ENCODE measurements at regions not wholly inside any gene's neighbourhood (a gene's known extent, or its start where the extent isn't known, plus 50 kb on each side); places are given as distances from the start of the nearest gene placed in this dataset.

GRCh38 chr4:146124023-146124680, 51.4 kb upstream of the LSM6 start:
- Mint-ChIP-seq H3K36me3 (ENCODE audit: insufficient read depth) (no peaks in the 10 kb centered on the region), H3K4me1 (ENCODE audit: low read depth in 2 of 2) (peaks cover 0 to 5% of the 10 kb centered on the region in 2 donors), H3K27ac (no peak overlapping the region), H3K9me3 (no peaks in the 10 kb centered on the region), H3K27me3 (peaks cover 3 to 14% of the 10 kb centered on the region in 2 donors), H3K4me3 (no peak overlapping the region)
- ATAC-seq (replicated peaks), result no peak
- DNase-seq, result no peak

GRCh38 chr4:146123231-146123630, 52.3 kb upstream of the LSM6 start:
- H3K4me1 Mint-ChIP-seq (ENCODE audit: low read depth in 2 of 2), result peaks cover 0 to 5% of the 10 kb centered on the region in 2 donors

GRCh38 chr4:146122398-146122797, 53.1 kb upstream of the LSM6 start:
- Mint-ChIP-seq H3K4me1 (ENCODE audit: low read depth in 2 of 2) (peaks cover 0 to 5% of the 10 kb centered on the region in 2 donors), H3K36me3 (ENCODE audit: insufficient read depth) (no peaks in the 10 kb centered on the region), H3K9me3 (no peaks in the 10 kb centered on the region), H3K4me3 (no peak overlapping the region), H3K27ac (no peak overlapping the region), H3K27me3 (peaks cover 13 to 30% of the 10 kb centered on the region in 2 donors)
- DNase-seq, result no peak
- no peak for ATAC-seq (replicated peaks)

More at GRCh38 chr4:146123231-146123630, 52.3 kb upstream of the LSM6 start:
- Mint-ChIP-seq H3K9me3 (no peaks in the 10 kb centered on the region), H3K27me3 (peaks cover 7 to 22% of the 10 kb centered on the region in 2 donors), H3K4me3 (no peak overlapping the region), H3K27ac (no peak overlapping the region), H3K36me3 (ENCODE audit: insufficient read depth) (no peaks in the 10 kb centered on the region)
- DNase-seq (no peak), ATAC-seq (replicated peaks) (no peak)

GRCh38 chr4:146121757-146122156, 53.8 kb upstream of the LSM6 start:
- no peak for ATAC-seq (replicated peaks)
- no peak overlapping the region for H3K4me3 Mint-ChIP-seq
- DNase-seq, result no peak
- no peaks in the 10 kb centered on the region for H3K36me3 Mint-ChIP-seq (ENCODE audit: insufficient read depth)
- H3K4me1 Mint-ChIP-seq (ENCODE audit: low read depth in 2 of 2), result peaks cover 0 to 5% of the 10 kb centered on the region in 2 donors
- H3K9me3 Mint-ChIP-seq, result no peaks in the 10 kb centered on the region
- H3K27ac Mint-ChIP-seq, result no peak overlapping the region
- peaks cover 16 to 37% of the 10 kb centered on the region in 2 donors for H3K27me3 Mint-ChIP-seq

- DNase-seq (no peak), ATAC-seq (replicated peaks) (no peak)
- H3K9me3 Mint-ChIP-seq, result no peaks in the 10 kb centered on the region
- no peak overlapping the region for H3K27ac Mint-ChIP-seq
- no peak overlapping the region for H3K4me3 Mint-ChIP-seq
- peaks cover 22 to 55% of the 10 kb centered on the region in 2 donors for H3K27me3 Mint-ChIP-seq
- peaks cover 0 to 5% of the 10 kb centered on the region in 2 donors for H3K4me1 Mint-ChIP-seq (ENCODE audit: low read depth in 2 of 2)
- H3K36me3 Mint-ChIP-seq (ENCODE audit: insufficient read depth), result no peaks in the 10 kb centered on the region
These were observed 55.6 kb upstream of the LSM6 start for GRCh38 chr4:146119845-146120404.

- Mint-ChIP-seq H3K9me3 (no peaks in the 10 kb centered on the region), H3K36me3 (ENCODE audit: insufficient read depth) (no peaks in the 10 kb centered on the region), H3K27me3 (peaks cover 40 to 71% of the 10 kb centered on the region in 2 donors), H3K4me3 (no peak overlapping the region), H3K27ac (no peak overlapping the region), H3K4me1 (ENCODE audit: low read depth in 2 of 2) (no peaks in the 10 kb centered on the region)
- no peak for ATAC-seq (replicated peaks)
- no peak for DNase-seq
These were observed 61.5 kb upstream of the LSM6 start for GRCh38 chr4:146114066-146114465.

GRCh38 chr4:146113171-146113570, 62.3 kb upstream of the LSM6 start:
- no peak for DNase-seq
- H3K27ac Mint-ChIP-seq, result no peak overlapping the region
- H3K9me3 Mint-ChIP-seq, result no peaks in the 10 kb centered on the region
- no peak for ATAC-seq (replicated peaks)
- no peaks in the 10 kb centered on the region for H3K36me3 Mint-ChIP-seq (ENCODE audit: insufficient read depth)
- H3K4me1 Mint-ChIP-seq (ENCODE audit: low read depth in 2 of 2), result no peaks in the 10 kb centered on the region
- no peak overlapping the region for H3K4me3 Mint-ChIP-seq
- H3K27me3 Mint-ChIP-seq, result peaks cover 36 to 62% of the 10 kb centered on the region in 2 donors

- ATAC-seq (replicated peaks) (no peak), DNase-seq (no peak)
- Mint-ChIP-seq H3K4me1 (ENCODE audit: low read depth in 2 of 2) (no peaks in the 10 kb centered on the region), H3K27ac (no peak overlapping the region), H3K27me3 (peaks cover 30 to 54% of the 10 kb centered on the region in 2 donors), H3K4me3 (no peak overlapping the region), H3K36me3 (ENCODE audit: insufficient read depth) (no peaks in the 10 kb centered on the region), H3K9me3 (no peaks in the 10 kb centered on the region)
These were observed 63.1 kb upstream of the LSM6 start for GRCh38 chr4:146112389-146112788.

GRCh38 chr4:146110871-146111485, 64.5 kb upstream of the LSM6 start:
- Mint-ChIP-seq H3K4me3 (no peak overlapping the region), H3K27ac (no peak overlapping the region), H3K9me3 (no peaks in the 10 kb centered on the region), H3K27me3 (peaks cover 24 to 40% of the 10 kb centered on the region in 2 donors), H3K36me3 (ENCODE audit: insufficient read depth) (no peaks in the 10 kb centered on the region), H3K4me1 (ENCODE audit: low read depth in 2 of 2) (no peaks in the 10 kb centered on the region)
- no peak for DNase-seq
- ATAC-seq (replicated peaks), result no peak

GRCh38 chr4:146108756-146109155, 66.8 kb upstream of the LSM6 start:
- Mint-ChIP-seq H3K27me3 (peaks cover 12 to 34% of the 10 kb centered on the region in 2 donors), H3K27ac (no peak overlapping the region), H3K4me1 (ENCODE audit: low read depth in 2 of 2) (no peaks in the 10 kb centered on the region), H3K4me3 (no peak overlapping the region), H3K9me3 (no peaks in the 10 kb centered on the region), H3K36me3 (ENCODE audit: insufficient read depth) (peaks cover 4% of the 10 kb centered on the region)
- no peak for ATAC-seq (replicated peaks)
- no peak for DNase-seq

GRCh38 chr4:146107587-146108240, 67.8 kb upstream of the LSM6 start:
- H3K27me3 Mint-ChIP-seq, result peaks cover 2 to 31% of the 10 kb centered on the region in 2 donors

GRCh38 chr4:146105464-146105863, 70.1 kb upstream of the LSM6 start:
- peaks cover 4% of the 10 kb centered on the region for H3K36me3 Mint-ChIP-seq (ENCODE audit: insufficient read depth)
- no peak overlapping the region for H3K4me3 Mint-ChIP-seq
- peaks cover 0 to 36% of the 10 kb centered on the region in 2 donors for H3K27me3 Mint-ChIP-seq
- no peaks in the 10 kb centered on the region for H3K9me3 Mint-ChIP-seq
- DNase-seq (no peak), ATAC-seq (replicated peaks) (no peak)
- H3K4me1 Mint-ChIP-seq (ENCODE audit: low read depth in 2 of 2), result no peaks in the 10 kb centered on the region
- no peak overlapping the region for H3K27ac Mint-ChIP-seq

More at GRCh38 chr4:146107587-146108240, 67.8 kb upstream of the LSM6 start:
- no peak overlapping the region for H3K27ac Mint-ChIP-seq
- ATAC-seq (replicated peaks), result no peak
- no peak for DNase-seq
- no peaks in the 10 kb centered on the region for H3K9me3 Mint-ChIP-seq
- no peak overlapping the region for H3K4me3 Mint-ChIP-seq
- no peaks in the 10 kb centered on the region for H3K4me1 Mint-ChIP-seq (ENCODE audit: low read depth in 2 of 2)
- peaks cover 4% of the 10 kb centered on the region for H3K36me3 Mint-ChIP-seq (ENCODE audit: insufficient read depth)

- Mint-ChIP-seq H3K27ac (no peak overlapping the region), H3K36me3 (ENCODE audit: insufficient read depth) (peaks cover 4% of the 10 kb centered on the region), H3K9me3 (no peaks in the 10 kb centered on the region), H3K4me1 (ENCODE audit: low read depth in 2 of 2) (no peaks in the 10 kb centered on the region), H3K27me3 (peaks cover 0 to 33% of the 10 kb centered on the region in 2 donors), H3K4me3 (no peak overlapping the region)
- ATAC-seq (replicated peaks), result no peak
- DNase-seq, result no peak
These were observed 71.0 kb upstream of the LSM6 start for GRCh38 chr4:146104541-146104940.
